ENCODE measurements at regions not wholly inside any gene's neighbourhood (a gene's known extent, or its start where the extent isn't known, plus 50 kb on each side); places are given as distances from the start of the nearest gene placed in this dataset.
"Not testable (repeated sequence)": the region's sequence is repeated elsewhere in the genome, so short reads cannot be mapped to it uniquely, and the experiment has no call there.

GRCh38 chr4:25981749-25982148 lies 67.7 kb downstream of the SMIM20 start:
- no peak for DNase-seq

- DNase-seq = no peak
These were observed 68.9 kb downstream of the SMIM20 start for GRCh38 chr4:25982962-25983361.

- no peak for DNase-seq
These were observed 70.2 kb downstream of the SMIM20 start for GRCh38 chr4:25984266-25984665.

- no peak for DNase-seq
These were observed 70.8 kb downstream of the SMIM20 start for GRCh38 chr4:25984796-25985195.

- DNase-seq = no peak
These were observed 72.8 kb downstream of the SMIM20 start for GRCh38 chr4:25986807-25987206.

DNA sequence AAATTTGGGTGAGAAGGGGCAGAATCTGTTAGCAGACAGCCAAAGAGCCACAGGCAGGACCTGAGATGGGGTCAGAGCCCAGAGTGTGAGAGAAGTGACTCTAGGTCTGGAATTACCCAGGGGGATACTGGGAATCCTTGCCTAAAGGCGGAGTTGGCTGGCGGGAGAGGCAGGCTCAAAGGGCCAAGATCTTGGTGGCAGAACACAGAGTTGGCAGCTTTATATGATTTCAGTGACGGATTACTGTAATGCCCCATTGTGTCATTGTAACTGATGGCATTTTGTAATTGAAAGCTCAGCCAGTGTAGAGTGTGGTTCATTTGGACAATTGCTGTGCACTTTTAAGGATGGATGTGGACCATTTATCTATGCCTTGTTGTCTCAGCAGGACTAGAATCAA lies 77.3 kb downstream of the SMIM20 start:
- no peak for DNase-seq

DNA sequence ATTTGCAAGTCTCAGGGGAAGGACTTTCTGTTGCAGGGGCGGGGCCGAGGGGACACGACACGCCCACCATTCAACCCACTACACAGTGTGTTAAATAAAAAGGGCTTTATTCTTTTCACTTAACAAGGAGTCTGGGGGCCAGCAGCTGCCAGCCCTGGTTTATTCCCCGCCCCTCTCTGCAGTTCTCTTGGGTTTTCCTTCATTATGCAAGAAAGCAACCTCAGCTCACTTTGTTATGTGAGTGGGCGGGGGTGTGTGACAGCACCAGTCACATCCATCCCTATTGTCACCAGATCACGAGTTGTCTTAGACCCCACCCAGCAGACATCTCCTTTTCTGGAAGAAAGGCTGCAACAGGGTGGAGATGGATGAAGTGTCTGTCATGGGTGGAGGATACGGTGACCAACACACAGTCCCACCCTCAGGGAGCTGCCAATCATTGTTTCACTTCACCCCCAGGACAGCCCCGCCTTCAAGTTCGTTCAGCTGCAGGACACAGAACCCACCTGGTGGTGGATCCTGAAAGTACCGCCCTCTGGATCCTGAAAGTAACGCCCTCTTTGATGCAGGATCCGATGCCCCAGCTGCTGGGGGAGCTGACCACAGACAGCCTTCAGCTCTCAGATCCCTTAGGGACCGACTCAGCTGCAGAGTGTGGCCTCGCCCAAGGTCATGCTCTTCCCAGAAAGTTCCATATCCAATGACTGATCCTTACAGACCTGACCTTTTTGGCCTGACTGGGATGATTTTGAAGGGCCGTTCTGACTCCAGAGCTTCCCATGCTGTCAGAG lies 79.6 kb downstream of the SMIM20 start:
- DNase-seq = peak in 1 of 2 donors; percentile 9

DNA sequence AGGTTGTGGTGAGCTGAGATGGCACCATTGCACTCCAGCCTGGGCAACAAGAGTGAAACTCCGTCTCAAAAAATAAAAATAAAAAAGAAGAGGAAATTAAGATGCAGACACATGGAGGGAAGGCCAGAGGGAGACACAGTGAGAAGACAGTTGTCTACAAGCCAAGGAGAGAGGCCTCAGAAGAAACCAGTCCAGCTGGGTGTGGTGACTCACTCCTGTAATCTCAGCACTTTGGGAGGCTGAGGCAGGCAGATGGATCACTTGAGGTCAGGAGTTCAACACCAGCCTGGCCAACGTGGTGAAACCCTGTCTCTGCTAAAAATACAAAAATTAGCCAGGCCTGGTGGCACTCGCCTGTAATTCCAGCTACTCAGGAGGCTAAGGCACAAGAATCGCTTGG lies 80.6 kb downstream of the SMIM20 start:
- DNase-seq = not testable (repeated sequence)

DNA sequence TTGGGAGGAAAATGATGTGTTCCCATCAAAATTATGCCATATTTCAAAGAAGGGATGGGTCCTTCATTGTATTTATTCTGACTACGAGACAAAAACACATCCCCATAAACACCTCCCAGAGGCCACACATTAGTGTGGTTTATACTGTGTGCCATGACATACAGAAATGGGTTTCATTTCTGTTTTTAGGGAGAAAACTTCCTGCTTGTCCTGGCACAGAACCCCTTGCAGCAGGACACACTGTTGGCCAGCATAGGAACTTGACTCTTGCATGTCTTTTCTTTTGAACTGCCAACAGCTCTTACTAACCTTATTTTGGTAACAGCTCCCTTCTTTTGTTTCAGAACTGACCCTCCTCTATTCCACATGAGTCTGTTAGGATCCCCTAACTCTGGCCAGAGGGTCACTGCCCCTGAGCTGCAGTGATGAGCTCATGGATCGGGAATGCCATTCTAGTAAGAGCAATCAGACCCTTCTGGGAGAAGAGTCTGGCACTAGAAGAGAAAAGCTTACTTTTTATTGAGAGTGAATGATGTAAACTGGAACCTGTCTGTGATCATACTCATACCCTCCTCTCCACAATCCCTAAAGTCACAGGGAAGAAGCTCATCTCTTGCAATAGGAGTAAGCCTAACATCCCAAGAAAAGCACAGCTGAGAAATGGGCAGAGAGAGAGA lies 86.4 kb downstream of the SMIM20 start:
- DNase-seq = no peak

DNA sequence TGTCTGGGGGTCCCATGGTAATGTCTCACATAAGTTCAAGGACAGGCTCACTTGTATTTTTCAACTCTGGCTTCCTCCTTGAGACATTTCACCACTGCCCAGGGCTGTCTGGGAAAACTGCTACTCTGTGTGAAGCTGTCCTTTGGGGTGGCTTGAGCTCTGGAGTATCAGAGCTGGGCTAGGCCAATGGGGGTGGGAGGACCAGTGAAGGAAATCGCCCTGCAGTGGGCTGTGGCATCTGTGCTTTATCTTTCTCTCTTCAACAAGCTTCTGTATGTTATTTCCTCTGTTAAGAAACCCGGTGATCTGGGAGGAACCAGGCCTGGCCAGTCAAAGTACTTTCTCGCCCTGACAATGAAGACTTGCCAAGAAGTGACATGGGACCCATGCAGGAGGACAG lies 87.4 kb downstream of the SMIM20 start:
- DNase-seq = no peak

- DNase-seq = no peak
These were observed 87.8 kb downstream of the SMIM20 start for GRCh38 chr4:26001816-26002215.

GRCh38 chr4:26003056-26003455 lies 89.0 kb downstream of the SMIM20 start:
- no peak for DNase-seq

DNA sequence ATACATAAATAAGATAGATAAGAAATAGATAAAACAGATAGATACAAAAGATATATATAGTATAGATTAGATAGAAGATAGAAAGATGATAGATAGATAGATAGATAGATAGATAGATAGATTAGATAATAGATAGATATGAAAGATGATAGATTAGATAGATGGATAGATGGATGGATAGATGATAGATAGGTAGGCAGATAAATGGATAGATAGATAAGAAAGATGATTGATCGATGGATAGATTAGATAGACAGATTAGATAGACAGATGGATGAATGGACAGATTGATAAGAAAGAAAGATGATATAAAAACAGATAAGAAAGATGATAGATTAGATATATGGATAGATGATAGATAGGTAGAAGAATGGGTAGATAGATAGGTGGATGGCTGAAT lies 90.3 kb downstream of the SMIM20 start:
- DNase-seq = no peak

DNA sequence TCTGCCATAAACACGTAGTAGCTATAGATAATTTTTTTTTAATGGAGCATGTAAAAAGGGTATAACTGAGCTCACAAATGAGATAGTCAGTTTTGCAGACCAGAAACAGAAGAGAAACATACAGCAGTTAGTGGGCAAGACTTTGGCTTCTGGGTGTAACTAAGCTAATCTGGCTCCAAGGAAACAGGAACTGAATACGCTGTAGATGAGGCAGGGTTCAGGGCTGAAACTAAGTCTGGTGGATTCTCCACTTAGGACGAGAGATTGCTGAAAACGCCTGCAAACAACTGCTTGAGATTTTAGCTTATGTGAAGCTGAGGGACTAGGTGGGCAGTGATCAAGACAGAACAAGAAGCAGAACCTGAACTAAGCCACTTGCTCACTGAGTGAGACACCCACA lies 91.7 kb downstream of the SMIM20 start:
- DNase-seq = no peak

- DNase-seq = no peak
These were observed 94.7 kb downstream of the SMIM20 start for GRCh38 chr4:26008737-26009136.

GRCh38 chr4:26009502-26009901 lies 95.5 kb downstream of the SMIM20 start:
- DNase-seq = no peak

DNA sequence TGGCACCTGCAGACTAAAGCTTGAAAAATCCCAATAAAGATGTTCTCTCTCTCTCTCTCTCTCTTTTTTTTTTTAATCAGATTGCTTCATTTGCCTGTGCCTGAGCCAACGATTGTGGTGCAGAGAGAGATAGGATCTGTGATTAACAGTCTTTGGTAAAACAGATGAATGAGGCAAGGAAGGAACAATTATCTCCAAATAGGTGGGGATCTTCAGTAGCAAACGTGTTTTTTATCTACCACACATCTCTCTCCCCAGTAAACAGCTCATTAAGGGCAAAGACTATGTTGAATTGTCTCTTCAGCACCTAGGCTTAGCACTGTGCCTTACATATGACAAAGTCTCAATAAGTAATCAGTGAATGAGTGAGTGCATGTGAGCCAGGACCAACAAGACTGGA lies 96.3 kb downstream of the SMIM20 start:
- no peak for DNase-seq

- DNase-seq = no peak
These were observed 99.6 kb downstream of the SMIM20 start for GRCh38 chr4:26013629-26014028.

DNA sequence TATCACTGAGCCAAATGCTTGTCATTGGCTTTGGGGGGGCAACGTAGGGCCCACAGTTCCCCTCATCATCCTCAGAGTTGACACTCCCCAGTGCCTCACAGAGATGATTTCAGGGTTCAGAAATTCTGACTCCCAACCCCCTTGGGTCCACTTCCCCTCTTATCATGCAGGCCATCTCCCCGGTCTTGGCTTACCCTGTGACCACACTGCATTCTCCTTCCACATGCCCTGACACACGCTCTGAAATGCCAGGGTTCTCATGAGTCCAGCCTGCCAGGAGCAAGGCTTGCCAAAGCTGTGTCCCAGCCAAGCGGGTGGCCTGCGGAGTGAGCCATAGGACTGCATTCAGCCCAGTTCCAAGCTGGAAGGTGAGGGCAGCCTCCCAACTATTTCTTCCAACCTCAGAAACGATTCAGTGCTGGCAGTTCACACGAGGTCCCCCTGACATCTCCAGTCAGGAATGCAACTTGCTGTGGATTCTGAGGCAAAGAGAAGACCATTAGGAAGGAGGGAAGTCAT lies 101.2 kb downstream of the SMIM20 start:
- no peak for DNase-seq

- DNase-seq = no peak
These were observed 101.9 kb downstream of the SMIM20 start for GRCh38 chr4:26015906-26016305.

GRCh38 chr4:26017531-26017930 lies 103.5 kb downstream of the SMIM20 start:
- DNase-seq = no peak

- not testable (repeated sequence) for DNase-seq
These were observed 104.1 kb downstream of the SMIM20 start for GRCh38 chr4:26017961-26018700.

DNA sequence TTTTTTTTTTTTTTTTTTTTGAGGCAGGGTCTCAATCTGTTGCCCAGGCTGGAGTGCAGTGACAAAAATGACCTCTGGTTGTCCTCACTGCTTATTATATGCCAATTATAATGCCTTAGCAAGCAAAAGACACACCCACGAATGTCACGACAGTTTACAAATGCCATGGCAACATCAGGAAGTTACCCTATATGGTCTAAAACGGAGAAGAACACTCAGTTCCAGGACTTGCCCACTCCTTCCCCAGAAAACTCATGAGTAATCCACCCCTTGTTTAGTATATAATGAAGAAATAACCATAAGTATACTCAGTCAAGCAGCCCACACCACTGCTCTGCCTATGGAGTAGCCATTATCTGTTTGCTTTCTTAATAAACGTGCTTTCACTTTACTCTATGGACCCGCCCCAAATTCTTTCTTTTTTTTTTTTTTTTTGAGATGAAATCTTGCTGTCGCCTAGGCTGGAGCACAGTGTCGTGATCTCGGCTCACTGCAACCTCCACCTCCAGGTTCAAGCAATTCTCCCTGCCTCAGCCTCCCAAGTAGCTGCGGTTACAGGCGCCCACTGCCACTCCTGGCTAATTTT lies 106.2 kb downstream of the SMIM20 start:
- DNase-seq = peak; percentile 13 to 16
